SK-N-SH (cell line): ENCODE measurements at regions not wholly inside any gene's neighbourhood (a gene's known extent, or its start where the extent isn't known, plus 50 kb on each side); places are given as distances from the start of the nearest gene placed in this dataset.

Experiments used
- CTCF ChIA-PET: fragments of 300-600, 350-600 bp; formaldehyde crosslinking; extraction: SDS; loops from one replicate; lab custom pipeline; 2021; lab: Yijun Ruan, JAX
- POLR2A ChIA-PET: fragments of 350-600 bp; sonication (Branson Sonifier 250); formaldehyde crosslinking; extraction: SDS; loops from one replicate; lab custom pipeline; 2020; ENCODE audit warnings: antibody characterized with exemption, inconsistent platforms; lab: Yijun Ruan, JAX
- DNase-seq: peaks from one replicate; pipeline ENCODE4 v3.0.0; 2012
- H2AFZ ChIP-seq: fragments of 200-600 bp; sonication (generic); 2 replicates; pipeline ENCODE4 v1.8.1; 2016; ENCODE audit warnings: antibody characterized with exemption, mild to moderate bottlenecking, low read depth
- H3F3A ChIP-seq: fragments of 200-600 bp; sonication (generic); replicated peaks from 2 replicates; pipeline ENCODE3; 2016; ENCODE audit warnings: antibody characterized with exemption, mild to moderate bottlenecking; ENCODE audit not compliant: insufficient read depth
- H3K27ac ChIP-seq, 2 experiments: fragments of 200-500 bp in 1 of 2; fragments of 200-600 bp in 1 of 2; sonication (Bioruptor generic) in 1 of 2; sonication (generic), shearing (Covaris generic) in 1 of 2; 2 replicates each; pipeline versions ENCODE4 v1.5.1 to v1.6.1; 2014 to 2016; ENCODE audit warnings: low read depth in 2 of 2, inconsistent platforms in 1 of 2, low read length in 1 of 2, mild to moderate bottlenecking in 1 of 2, mixed read lengths in 1 of 2
- H3K27me3 ChIP-seq: fragments of 200-600 bp; sonication (generic), shearing (Covaris generic); 2 replicates; pipeline ENCODE4 v1.6.1; 2016; ENCODE audit warnings: mixed run types; ENCODE audit not compliant: insufficient read depth
- H3K36me3 ChIP-seq, 2 experiments: fragments of 200-500 bp in 1 of 2; fragments of 200-600 bp in 1 of 2; sonication (Bioruptor generic) in 1 of 2; sonication (generic) in 1 of 2; replicated peaks in 1 of 2; 2 replicates each; pipeline versions ENCODE3 to v1.5.1; 2014 to 2016; ENCODE audit warnings: low read length in 1 of 2, mild to moderate bottlenecking in 1 of 2; ENCODE audit not compliant: insufficient read depth in 2 of 2, control insufficient read depth in 1 of 2
- H3K4me1 ChIP-seq, 2 experiments: fragments of 200-500 bp in 1 of 2; fragments of 200-600 bp in 1 of 2; sonication (Bioruptor generic) in 1 of 2; sonication (generic), shearing (Covaris generic) in 1 of 2; 2 replicates each; pipeline versions ENCODE4 v1.5.1 to v1.6.1; 2014 to 2016; ENCODE audit warnings: low read depth in 1 of 2, low read length in 1 of 2, mixed run types in 1 of 2; ENCODE audit not compliant: insufficient read depth in 2 of 2, control insufficient read depth in 1 of 2
- H3K4me2 ChIP-seq: fragments of 200-600 bp; sonication (generic), shearing (Covaris generic); 2 replicates; pipeline ENCODE4 v1.6.1; 2017; ENCODE audit warnings: mixed run types
- H3K4me3 ChIP-seq, 2 experiments: fragments of 200-500 bp in 1 of 2; fragments of 200-600 bp in 1 of 2; sonication (Bioruptor generic) in 1 of 2; sonication (generic), shearing (Covaris generic) in 1 of 2; 2 replicates each; pipeline versions ENCODE4 v1.5.1 to v1.8.1; 2014 to 2016; ENCODE audit warnings: low read depth in 2 of 2, inconsistent platforms in 1 of 2, low read length in 1 of 2, mild to moderate bottlenecking in 1 of 2, mixed read lengths in 1 of 2, moderate library complexity in 1 of 2
- H3K79me2 ChIP-seq: fragments of 200-600 bp; sonication (generic); 2 replicates; pipeline ENCODE4 v1.8.1; 2017; ENCODE audit warnings: mild to moderate bottlenecking; ENCODE audit not compliant: insufficient read depth
- H3K9ac ChIP-seq: fragments of 200-600 bp; sonication (generic); 2 replicates; pipeline ENCODE4 v1.6.1; 2017; ENCODE audit warnings: mixed run types
- H3K9me2 ChIP-seq: fragments of 200-600 bp; sonication (generic); 2 replicates; pipeline ENCODE4 v1.6.1; 2017; ENCODE audit warnings: mixed run types
- H3K9me3 ChIP-seq: fragments of 200-600 bp; sonication (generic); 2 replicates; pipeline ENCODE4 v1.6.1; 2017; ENCODE audit warnings: mixed run types, mild to moderate bottlenecking, moderate library complexity
- H4K20me1 ChIP-seq: fragments of 200-600 bp; sonication (generic); 2 replicates; pipeline ENCODE4 v1.6.1; 2017; ENCODE audit warnings: mild to moderate bottlenecking, mixed run types; ENCODE audit not compliant: insufficient read depth
- ELF1 ChIP-seq: IDR thresholded peaks from 2 replicates; pipeline ENCODE4 v1.4.0; 2012
- EZH2phosphoT487 ChIP-seq: fragments of 200-600 bp; sonication (generic); IDR thresholded peaks from 2 replicates; pipeline ENCODE4 v1.6.1; 2017; ENCODE audit warnings: low read depth, mixed run types, mild to moderate bottlenecking, antibody characterized with exemption, moderate library complexity, borderline replicate concordance
- GABPA ChIP-seq: IDR thresholded peaks from 2 replicates; pipeline ENCODE4 v1.4.0; 2012; ENCODE audit warnings: low read depth, mild to moderate bottlenecking
- POLR2AphosphoS5 ChIP-seq: IDR thresholded peaks from 2 replicates; pipeline ENCODE4 v1.6.1; 2012; ENCODE audit warnings: low read depth, low read length
- RAD21 ChIP-seq: IDR thresholded peaks from 2 replicates; pipeline ENCODE4 v1.6.1; 2012; ENCODE audit warnings: mild to moderate bottlenecking, low read length
- RCOR1 ChIP-seq: fragments of 150-350 bp; IDR thresholded peaks from 2 replicates; pipeline ENCODE4 v1.6.1; 2017; ENCODE audit warnings: antibody characterized with exemption, low read length
- TAF1 ChIP-seq: IDR thresholded peaks from 2 replicates; pipeline ENCODE4 v1.6.1; 2012; ENCODE audit warnings: low read depth, mild to moderate bottlenecking, low read length, moderate library complexity, borderline replicate concordance
- YY1 ChIP-seq: IDR thresholded peaks from 2 replicates; pipeline ENCODE4 v1.4.0; 2012; ENCODE audit warnings: low read depth, mild to moderate bottlenecking
- WGBS: methylation state at CpG from one replicate; pipeline ENCODE4 v1.1.6; 2017; ENCODE audit warnings: low lambda C conversion rate; 5-methylcytosine and 5-hydroxymethylcytosine counted together
- TF ChIP-seq, protein P1 (sequence below): fragments of 150-350 bp; IDR thresholded peaks from 2 replicates; pipeline ENCODE4 v1.6.1; 2016; ENCODE audit warnings: mild to moderate bottlenecking, low read depth, low read length
- TF ChIP-seq, protein P2 (sequence below): IDR thresholded peaks from 2 replicates; pipeline ENCODE4 v1.6.1; 2012; ENCODE audit warnings: mild to moderate bottlenecking, low read depth, low read length, moderate library complexity
- TF ChIP-seq, protein P3 (sequence below): IDR thresholded peaks from 2 replicates; pipeline ENCODE4 v1.4.0; 2012; ENCODE audit warnings: low read depth, borderline replicate concordance
- TF ChIP-seq, protein P4 (sequence below): IDR thresholded peaks from 2 replicates; pipeline ENCODE4 v1.4.0; 2012; ENCODE audit warnings: low read depth

DNA sequence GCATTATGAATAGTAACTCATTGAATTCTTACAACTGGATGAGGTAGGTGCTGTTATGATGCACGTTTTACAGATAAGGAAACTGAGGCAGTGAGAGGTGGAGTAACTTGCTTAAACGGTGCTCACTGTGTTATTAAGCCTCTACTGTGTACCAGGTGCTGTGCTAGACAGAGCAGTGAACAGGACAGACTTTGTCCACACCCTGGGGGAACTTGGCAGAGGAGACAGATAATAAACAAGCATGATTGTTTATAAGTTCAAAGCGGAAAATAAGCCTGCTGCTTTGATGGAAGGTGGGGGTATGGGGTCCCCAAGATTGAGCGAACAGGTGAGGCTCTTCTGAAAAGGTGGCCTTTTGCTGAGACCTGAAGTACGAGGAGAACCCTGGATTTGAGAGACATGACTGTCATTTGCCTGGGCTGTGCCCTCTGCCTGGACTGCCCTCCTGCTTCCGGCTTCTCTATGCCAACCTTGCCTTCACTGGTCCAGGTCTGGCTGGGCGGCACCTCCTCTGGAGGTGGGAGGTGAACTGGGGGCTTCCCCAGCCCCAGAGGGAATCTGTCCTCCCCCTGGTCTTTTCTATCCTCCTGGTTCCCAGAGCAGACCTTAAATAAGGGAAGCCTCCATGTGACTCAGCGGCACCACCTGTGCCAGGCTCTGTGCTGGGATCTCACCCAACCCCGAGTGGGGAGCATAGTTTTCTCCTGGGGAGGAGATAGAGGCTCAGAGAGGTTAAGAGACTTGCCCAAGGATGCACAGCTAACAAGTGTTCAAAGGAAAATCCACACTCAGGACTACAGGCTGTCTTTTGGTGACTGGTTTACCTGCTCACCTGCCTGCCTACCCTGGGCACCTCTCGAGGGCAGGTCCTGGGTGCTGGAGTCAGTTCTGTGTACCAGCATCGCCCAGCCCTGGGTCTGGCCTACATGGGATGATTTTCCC lies 59.1 kb downstream of the CEBPB start:
- CTCF ChIA-PET = no interaction called here
- Histone ChIP-seq H3K9me2 (no peaks in the 10 kb centered on the region), H3K36me3 (no peaks in the 10 kb centered on the region), H3K9me3 (no peaks in the 10 kb centered on the region), H3K27ac (no peak overlapping the region), H2AFZ (no peak overlapping the region), H3K4me3 (no peak overlapping the region), H3F3A (peaks cover 3% of the 10 kb centered on the region), H3K79me2 (no peaks in the 10 kb centered on the region), H3K9ac (no peak overlapping the region), H4K20me1 (no peaks in the 10 kb centered on the region), H3K4me1 (peaks cover 0 to 5% of the 10 kb centered on the region in 2 experiments; a peak in 1 of 4 replicates), H3K4me2 (no peak overlapping the region), H3K27me3 (no peaks in the 10 kb centered on the region)
- POLR2A ChIA-PET = no interaction called here
- TF ChIP-seq TAF1 (no peak), YY1 (no peak), ELF1 (no peak)
- TF ChIP-seq, protein P1, sequence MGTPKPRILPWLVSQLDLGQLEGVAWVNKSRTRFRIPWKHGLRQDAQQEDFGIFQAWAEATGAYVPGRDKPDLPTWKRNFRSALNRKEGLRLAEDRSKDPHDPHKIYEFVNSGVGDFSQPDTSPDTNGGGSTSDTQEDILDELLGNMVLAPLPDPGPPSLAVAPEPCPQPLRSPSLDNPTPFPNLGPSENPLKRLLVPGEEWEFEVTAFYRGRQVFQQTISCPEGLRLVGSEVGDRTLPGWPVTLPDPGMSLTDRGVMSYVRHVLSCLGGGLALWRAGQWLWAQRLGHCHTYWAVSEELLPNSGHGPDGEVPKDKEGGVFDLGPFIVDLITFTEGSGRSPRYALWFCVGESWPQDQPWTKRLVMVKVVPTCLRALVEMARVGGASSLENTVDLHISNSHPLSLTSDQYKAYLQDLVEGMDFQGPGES = no peak
- TF ChIP-seq, protein P2, sequence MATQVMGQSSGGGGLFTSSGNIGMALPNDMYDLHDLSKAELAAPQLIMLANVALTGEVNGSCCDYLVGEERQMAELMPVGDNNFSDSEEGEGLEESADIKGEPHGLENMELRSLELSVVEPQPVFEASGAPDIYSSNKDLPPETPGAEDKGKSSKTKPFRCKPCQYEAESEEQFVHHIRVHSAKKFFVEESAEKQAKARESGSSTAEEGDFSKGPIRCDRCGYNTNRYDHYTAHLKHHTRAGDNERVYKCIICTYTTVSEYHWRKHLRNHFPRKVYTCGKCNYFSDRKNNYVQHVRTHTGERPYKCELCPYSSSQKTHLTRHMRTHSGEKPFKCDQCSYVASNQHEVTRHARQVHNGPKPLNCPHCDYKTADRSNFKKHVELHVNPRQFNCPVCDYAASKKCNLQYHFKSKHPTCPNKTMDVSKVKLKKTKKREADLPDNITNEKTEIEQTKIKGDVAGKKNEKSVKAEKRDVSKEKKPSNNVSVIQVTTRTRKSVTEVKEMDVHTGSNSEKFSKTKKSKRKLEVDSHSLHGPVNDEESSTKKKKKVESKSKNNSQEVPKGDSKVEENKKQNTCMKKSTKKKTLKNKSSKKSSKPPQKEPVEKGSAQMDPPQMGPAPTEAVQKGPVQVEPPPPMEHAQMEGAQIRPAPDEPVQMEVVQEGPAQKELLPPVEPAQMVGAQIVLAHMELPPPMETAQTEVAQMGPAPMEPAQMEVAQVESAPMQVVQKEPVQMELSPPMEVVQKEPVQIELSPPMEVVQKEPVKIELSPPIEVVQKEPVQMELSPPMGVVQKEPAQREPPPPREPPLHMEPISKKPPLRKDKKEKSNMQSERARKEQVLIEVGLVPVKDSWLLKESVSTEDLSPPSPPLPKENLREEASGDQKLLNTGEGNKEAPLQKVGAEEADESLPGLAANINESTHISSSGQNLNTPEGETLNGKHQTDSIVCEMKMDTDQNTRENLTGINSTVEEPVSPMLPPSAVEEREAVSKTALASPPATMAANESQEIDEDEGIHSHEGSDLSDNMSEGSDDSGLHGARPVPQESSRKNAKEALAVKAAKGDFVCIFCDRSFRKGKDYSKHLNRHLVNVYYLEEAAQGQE = no peak
- TF ChIP-seq, protein P3, sequence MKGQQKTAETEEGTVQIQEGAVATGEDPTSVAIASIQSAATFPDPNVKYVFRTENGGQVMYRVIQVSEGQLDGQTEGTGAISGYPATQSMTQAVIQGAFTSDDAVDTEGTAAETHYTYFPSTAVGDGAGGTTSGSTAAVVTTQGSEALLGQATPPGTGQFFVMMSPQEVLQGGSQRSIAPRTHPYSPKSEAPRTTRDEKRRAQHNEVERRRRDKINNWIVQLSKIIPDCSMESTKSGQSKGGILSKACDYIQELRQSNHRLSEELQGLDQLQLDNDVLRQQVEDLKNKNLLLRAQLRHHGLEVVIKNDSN = no peak
- WGBS = 71% methylated on average over 9 of the region's 11 CpGs
- DNase-seq = no peak

DNA sequence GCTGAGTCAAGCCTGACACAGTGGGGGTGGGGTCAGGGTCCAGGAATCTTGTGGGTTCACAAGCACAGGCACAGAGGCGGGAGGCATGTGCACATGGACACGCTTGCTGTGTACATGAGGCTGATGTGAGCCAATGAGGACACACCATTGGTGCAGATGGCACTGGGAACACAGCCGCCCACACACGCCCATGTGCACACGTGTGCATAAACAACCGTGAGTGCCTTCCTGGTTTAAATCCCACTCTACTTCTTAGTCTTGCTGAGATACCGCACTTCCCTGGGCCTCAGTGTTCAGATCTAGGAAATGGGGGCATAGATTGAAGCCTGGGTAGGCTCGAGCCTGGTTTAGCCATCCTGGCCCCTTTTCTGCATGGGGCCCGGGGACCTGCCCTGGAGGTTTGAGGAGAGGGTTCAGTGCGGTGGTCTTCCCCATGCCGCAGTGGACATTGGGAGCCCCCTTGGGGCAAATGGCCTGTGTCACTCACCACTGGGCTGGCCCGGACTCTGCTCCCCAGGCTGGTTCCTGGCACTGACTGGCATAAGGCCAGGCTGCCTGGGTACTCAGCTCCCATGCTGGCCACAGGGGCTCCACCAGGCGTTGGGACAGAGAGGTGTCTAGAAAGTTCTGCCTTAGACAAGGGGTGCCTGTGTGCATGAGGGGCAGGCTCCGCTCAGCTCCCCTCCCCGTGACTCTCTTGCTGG lies 60.2 kb downstream of the CEBPB start:
- H2AFZ ChIP-seq = no peak overlapping the region
- no peak overlapping the region for H3K27ac ChIP-seq
- TF ChIP-seq RAD21 (no peak), POLR2AphosphoS5 (no peak), EZH2phosphoT487 (no peak), RCOR1 (no peak), GABPA (no peak), ELF1 (no peak), TAF1 (no peak)
- TF ChIP-seq, protein P4, sequence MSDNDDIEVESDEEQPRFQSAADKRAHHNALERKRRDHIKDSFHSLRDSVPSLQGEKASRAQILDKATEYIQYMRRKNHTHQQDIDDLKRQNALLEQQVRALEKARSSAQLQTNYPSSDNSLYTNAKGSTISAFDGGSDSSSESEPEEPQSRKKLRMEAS = no peak
- TF ChIP-seq, all 33 proteins: peak for 0
- Histone ChIP-seq H3K4me2 (no peak overlapping the region), H3K9me3 (no peaks in the 10 kb centered on the region), H3K9me2 (no peaks in the 10 kb centered on the region), H3K9ac (no peak overlapping the region), H3F3A (peaks cover 9% of the 10 kb centered on the region), H3K79me2 (no peaks in the 10 kb centered on the region), H3K27me3 (no peaks in the 10 kb centered on the region), H3K4me3 (no peak overlapping the region), H3K36me3 (no peaks in the 10 kb centered on the region), H3K4me1 (peaks cover 0 to 5% of the 10 kb centered on the region in 2 experiments; a peak in 1 of 4 replicates), H4K20me1 (no peaks in the 10 kb centered on the region)
- ChIA-PET CTCF (no interaction called here), POLR2A (no interaction called here)
- DNase-seq = no peak
- WGBS = 94% methylated on average over 5 of the region's 15 CpGs
